ENCODE measurements at regions not wholly inside any gene's neighbourhood (a gene's known extent, or its start where the extent isn't known, plus 50 kb on each side); places are given as distances from the start of the nearest gene placed in this dataset.

- TF ChIP-seq POU6F1 (CRISPR knock-in tag; IDR thresholded peaks at IDR 0.05; ENCODE audit: borderline replicate concordance, low read depth) (no peak), PATZ1 (CRISPR knock-in tag; IDR thresholded peaks at IDR 0.05; ENCODE audit: borderline replicate concordance) (no peak), CREB5 (CRISPR knock-in tag; IDR thresholded peaks at IDR 0.05; ENCODE audit: low read depth) (no peak), CSRNP3 (CRISPR knock-in tag; IDR thresholded peaks at IDR 0.05) (no peak), TOX (CRISPR knock-in tag; IDR thresholded peaks at IDR 0.05; ENCODE audit: borderline replicate concordance) (no peak), ZFP3 (CRISPR knock-in tag; IDR thresholded peaks at IDR 0.05) (no peak), ZNF8 (CRISPR knock-in tag; IDR thresholded peaks at IDR 0.05) (no peak), ZFP30 (CRISPR knock-in tag; IDR thresholded peaks at IDR 0.05) (no peak), TSHZ2 (CRISPR knock-in tag; IDR thresholded peaks at IDR 0.05) (no peak), CSDC2 (CRISPR knock-in tag; IDR thresholded peaks at IDR 0.05) (no peak), GLIS3 (CRISPR knock-in tag; IDR thresholded peaks at IDR 0.05) (no peak), SNAI2 (CRISPR knock-in tag; IDR thresholded peaks at IDR 0.05) (no peak)
Observed at GRCh38 chr3:116958291-116958690, 248.7 kb downstream of the TUSC7 start.

Data from SK-N-SH treated with all-trans-retinoic acid at 6 μM for 48 hours (cell line).